Left ventricle myocardium inferior (tissue), 1 donor: ENCODE measurements at regions not wholly inside any gene's neighbourhood (a gene's known extent, or its start where the extent isn't known, plus 50 kb on each side); places are given as distances from the start of the nearest gene placed in this dataset.

Source experiments
- DNase-seq: peaks from one replicate; pipeline ENCODE4 v3.0.0-alpha.2; 2020
- H3K27ac ChIP-seq: fragments of 200-600 bp; replicated peaks from 2 replicates; pipeline ENCODE4 v1.8.0; 2021
- H3K27me3 ChIP-seq: fragments of 200-600 bp; 2 replicates; pipeline ENCODE4 v1.8.0; 2021; ENCODE audit warnings: low read depth
- H3K36me3 ChIP-seq: fragments of 200-600 bp; 2 replicates; pipeline ENCODE4 v1.8.0; 2021
- H3K4me1 ChIP-seq: fragments of 200-600 bp; 2 replicates; pipeline ENCODE4 v1.8.0; 2021
- H3K4me3 ChIP-seq: fragments of 200-600 bp; 2 replicates; pipeline ENCODE4 v1.8.0; 2021; ENCODE audit warnings: mild to moderate bottlenecking, moderate library complexity
- H3K9me3 ChIP-seq: fragments of 200-600 bp; replicated peaks from 2 replicates; pipeline ENCODE4 v1.8.0; 2021
- CTCF ChIP-seq: fragments of 200-600 bp; IDR thresholded peaks from 2 replicates; pipeline ENCODE4 v1.8.0; 2021; ENCODE audit warnings: antibody characterized with exemption, mild to moderate bottlenecking, borderline replicate concordance
- intact Hi-C: fragments of 100-400 bp; cut with micrococcal nuclease; formaldehyde crosslinking; loops from one replicate; pipeline ENCODE4 v1.11.0; 2022
- donor health status: DM: no; HTN: yes; CAD: no; lungs with severe emphysema.

- intact Hi-C loops = no loop called here
- peak overlapping the region; percentile 86 for H3K27ac ChIP-seq
- DNase-seq = no peak
- H3K4me1 ChIP-seq = peaks cover 34% of the 10 kb centered on the region
- H3K9me3 ChIP-seq = no peaks in the 10 kb centered on the region
- H3K4me3 ChIP-seq = no peak overlapping the region
- H3K27me3 ChIP-seq = no peaks in the 10 kb centered on the region
- no peak for TF ChIP-seq CTCF
- H3K36me3 ChIP-seq = no peaks in the 10 kb centered on the region
These were observed 228.9 kb downstream of the TOMM20 start for GRCh38 chr1:234899730-234900072.

- Histone ChIP-seq H3K27me3 (no peaks in the 10 kb centered on the region), H3K9me3 (no peaks in the 10 kb centered on the region), H3K36me3 (no peaks in the 10 kb centered on the region), H3K4me3 (no peak overlapping the region), H3K4me1 (peaks cover 40% of the 10 kb centered on the region), H3K27ac (peak overlapping the region; percentile 86)
- intact Hi-C loops = no loop called here
- TF ChIP-seq CTCF = no peak
- no peak for DNase-seq
These were observed 229.5 kb downstream of the TOMM20 start for GRCh38 chr1:234899041-234899729.

- Histone ChIP-seq H3K27me3 (no peaks in the 10 kb centered on the region), H3K4me3 (no peak overlapping the region), H3K4me1 (peaks cover 46% of the 10 kb centered on the region), H3K9me3 (no peaks in the 10 kb centered on the region), H3K36me3 (no peaks in the 10 kb centered on the region), H3K27ac (peak overlapping the region; percentile 86)
- TF ChIP-seq CTCF = no peak
- intact Hi-C loops = no loop called here
- DNase-seq = no peak
These were observed 230.1 kb downstream of the TOMM20 start for GRCh38 chr1:234898455-234899033.

GRCh38 chr1:234897754-234898454 is 230.7 kb downstream of the TOMM20 start:
- intact Hi-C loops = no loop called here
- Histone ChIP-seq H3K27me3 (no peaks in the 10 kb centered on the region), H3K4me3 (no peak overlapping the region), H3K4me1 (peaks cover 52% of the 10 kb centered on the region), H3K36me3 (no peaks in the 10 kb centered on the region), H3K27ac (peak overlapping the region; percentile 86), H3K9me3 (no peaks in the 10 kb centered on the region)
- no peak for TF ChIP-seq CTCF
- no peak for DNase-seq

- no peak for DNase-seq
- no peak for TF ChIP-seq CTCF
- no peaks in the 10 kb centered on the region for H3K9me3 ChIP-seq
- peaks cover 57% of the 10 kb centered on the region for H3K4me1 ChIP-seq
- intact Hi-C loops = no loop called here
- H3K27me3 ChIP-seq = no peaks in the 10 kb centered on the region
- H3K27ac ChIP-seq = peak overlapping the region; percentile 86
- no peak overlapping the region for H3K4me3 ChIP-seq
- H3K36me3 ChIP-seq = no peaks in the 10 kb centered on the region
These were observed 231.3 kb downstream of the TOMM20 start for GRCh38 chr1:234897390-234897749.
